GM18502 (cell line): ENCODE measurements at regions not wholly inside any gene's neighbourhood (a gene's known extent, or its start where the extent isn't known, plus 50 kb on each side); places are given as distances from the start of the nearest gene placed in this dataset.

Experiments used
- ATAC-seq: cut with Tn5 transposase; IDR thresholded peaks from one replicate; pipeline ENCODE4 v1.9.1; 2021; ENCODE audit warnings: mild to moderate bottlenecking; ENCODE audit not compliant: unreplicated experiment, poor library complexity

DNA sequence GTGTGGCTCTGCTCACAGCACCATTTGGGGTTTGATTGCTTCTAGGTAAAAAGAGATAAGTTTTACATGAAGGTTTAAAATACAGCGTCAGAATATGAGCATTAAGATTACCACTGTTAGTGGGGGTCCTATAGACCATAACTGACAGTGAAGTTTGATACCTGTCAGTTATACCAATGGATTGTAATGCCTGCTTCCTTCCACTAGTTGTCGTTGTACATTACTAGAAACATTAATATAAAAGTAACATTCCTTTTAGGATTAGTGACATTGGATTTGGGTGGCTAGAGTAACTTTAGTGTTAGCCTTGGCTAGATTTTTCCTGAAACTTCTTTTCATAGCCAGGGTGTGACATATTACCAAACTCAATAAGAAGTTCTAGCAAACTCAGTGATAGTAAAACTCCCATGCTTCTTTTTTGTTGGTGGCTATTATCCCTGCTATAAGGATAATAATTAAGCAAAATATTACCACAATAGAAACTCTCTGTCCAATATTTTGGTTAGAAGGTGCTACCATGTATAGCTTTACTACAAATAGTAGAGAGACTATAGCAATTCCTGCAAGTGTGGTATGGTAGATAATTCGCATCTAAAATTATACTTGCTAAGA is 57.1 kb downstream of the FAM181B start:
- ATAC-seq = no peak

DNA sequence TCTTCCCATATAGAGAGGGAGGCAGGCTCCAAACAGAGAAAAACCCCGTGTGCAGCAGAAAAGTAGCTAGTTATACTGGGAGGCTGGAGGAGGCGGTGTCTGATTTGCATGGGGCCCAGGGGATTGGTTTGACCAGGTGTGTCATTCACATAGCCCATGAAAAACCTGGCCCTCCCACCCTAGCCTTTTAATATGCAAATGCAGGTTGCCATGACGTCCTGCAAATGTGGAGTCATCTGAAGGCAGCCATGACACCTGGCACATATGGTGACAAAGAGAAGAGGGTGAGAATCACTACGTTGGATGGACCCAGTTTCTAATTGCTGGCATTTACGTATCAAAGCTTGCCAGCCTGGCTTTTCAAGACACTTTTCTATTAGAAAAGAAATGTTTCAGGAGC is 57.8 kb downstream of the FAM181B start:
- no peak for ATAC-seq

DNA sequence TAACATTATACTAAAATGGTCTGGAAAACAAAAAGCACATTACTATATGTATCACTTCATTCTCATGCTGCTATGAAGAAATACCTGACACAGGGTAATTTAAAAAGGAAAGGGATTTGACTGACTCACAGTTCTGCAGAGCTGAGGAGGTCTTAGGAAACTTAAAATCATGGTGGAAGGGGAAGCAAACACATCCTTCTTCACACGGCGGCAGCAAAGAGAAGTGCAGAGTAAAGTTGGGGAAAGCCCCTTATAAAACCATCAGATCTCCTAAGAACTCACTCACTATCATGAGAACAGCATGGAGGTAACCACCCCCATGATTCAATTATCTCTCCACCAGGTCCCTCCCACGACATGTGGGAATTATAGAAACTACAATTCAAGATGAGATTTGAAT is 60.0 kb downstream of the FAM181B start:
- ATAC-seq = no peak

DNA sequence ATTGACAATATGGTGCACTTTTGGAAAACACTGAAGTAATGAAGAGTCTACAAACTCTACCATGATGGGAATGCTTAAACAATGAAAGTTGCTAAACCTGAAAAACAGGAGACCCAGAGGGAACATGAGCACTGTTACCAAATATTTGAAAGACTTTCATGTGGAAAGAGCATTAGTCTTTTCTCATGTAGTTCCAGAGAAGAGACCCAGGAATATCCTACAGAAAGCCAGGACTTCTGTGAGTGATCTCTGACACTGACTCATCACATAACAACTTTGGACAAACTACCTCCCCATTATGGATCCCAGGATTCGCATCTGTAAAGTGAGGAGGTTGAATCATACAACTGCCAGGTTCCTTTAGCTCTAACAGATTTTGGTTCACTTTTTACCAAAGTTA is 62.2 kb downstream of the FAM181B start:
- ATAC-seq = no peak

DNA sequence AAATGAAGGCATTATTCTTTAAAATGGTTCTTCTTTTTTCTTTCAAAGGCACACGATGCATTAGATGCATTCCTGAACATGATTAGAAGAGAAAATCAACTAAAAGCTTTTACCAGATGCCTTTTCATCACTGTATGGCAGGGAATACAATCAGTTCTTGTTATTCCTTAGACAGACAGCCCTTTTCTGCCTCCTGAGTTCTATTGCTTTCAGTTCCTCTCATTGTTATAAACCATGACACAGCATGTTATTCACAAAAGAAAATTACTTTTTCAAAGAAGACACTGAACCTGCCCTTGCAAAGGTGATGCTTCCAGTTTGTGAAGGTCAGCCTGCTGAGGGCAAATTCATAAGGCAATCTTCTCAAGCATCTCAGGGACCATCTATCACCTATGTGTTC is 70.1 kb downstream of the FAM181B start:
- ATAC-seq = no peak

DNA sequence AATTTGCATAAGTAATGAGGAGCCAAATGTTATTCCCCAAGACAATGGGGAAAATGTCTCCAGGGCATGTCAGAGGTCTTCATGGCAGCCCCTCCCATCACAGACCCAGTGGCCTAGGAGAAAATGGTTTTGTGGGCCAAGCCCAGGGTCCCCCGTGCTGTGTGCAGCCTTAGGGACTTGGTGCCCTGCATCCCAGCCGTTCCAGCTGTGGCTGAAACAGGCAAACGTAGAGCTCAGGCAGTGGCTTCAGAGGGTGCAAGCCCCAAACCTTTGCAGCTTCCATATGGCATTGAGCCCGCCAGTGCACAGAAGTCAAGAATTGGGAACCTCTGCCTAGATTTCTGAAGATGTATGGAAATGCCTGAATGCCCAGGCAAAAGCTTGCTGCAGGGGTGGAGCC is 79.9 kb downstream of the FAM181B start:
- no peak for ATAC-seq

DNA sequence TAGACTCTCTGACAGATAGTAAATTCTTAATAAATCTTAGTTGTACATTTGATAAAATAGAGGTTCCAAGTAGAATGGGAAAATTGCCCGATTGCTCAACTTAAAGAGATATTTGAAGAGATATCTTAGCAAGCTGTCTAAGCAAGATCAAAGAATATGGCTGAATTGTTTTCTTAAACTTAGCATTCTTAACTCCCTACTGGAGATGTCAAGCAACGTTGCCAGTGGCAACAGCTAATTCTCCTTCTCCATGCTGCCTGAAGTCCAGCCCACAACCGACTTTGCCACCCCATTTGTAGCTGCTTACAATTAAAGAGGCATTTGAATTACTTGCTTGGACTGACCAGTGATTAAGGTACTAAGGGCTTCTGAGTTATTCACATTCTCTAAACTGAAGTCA is 94.4 kb downstream of the FAM181B start:
- ATAC-seq = no peak

DNA sequence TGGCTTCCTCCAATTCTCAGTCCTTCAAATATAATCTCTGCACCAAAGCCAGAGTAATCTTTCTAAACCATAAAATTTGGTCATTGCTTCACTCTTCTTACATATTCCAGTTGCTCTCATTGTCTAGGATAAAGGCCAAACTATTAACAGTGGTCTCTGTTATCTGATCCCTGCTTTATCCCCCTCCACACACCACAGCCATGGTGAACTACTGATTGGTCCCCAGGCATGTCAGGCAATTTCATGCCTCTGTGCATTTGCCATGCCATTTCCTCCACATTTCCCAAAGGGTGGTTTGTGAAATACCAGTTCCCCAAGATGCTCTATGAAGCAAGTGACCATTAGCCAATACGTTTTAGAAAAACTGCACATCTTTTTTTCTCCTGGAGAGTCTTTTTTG is 97.0 kb downstream of the FAM181B start:
- ATAC-seq = no peak

DNA sequence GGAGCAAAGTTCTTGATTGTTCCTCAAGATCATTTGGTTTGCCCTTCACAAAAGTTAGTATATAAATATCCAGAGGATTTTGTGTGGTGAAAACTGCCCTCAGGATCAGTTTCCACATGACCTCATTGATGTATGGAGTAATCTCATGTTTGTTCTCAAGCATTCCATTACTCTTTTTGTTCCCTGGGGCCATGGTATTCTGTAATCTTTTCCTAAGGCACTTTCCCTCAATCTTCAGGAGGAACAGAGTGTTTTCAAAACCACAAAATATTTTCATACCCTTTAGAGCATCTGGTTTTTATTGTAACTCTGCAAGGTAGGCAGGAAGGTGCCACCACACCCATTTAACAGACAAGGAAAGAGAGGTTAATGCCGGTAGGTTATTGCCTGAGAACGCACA is 99.6 kb downstream of the FAM181B start:
- no peak for ATAC-seq

DNA sequence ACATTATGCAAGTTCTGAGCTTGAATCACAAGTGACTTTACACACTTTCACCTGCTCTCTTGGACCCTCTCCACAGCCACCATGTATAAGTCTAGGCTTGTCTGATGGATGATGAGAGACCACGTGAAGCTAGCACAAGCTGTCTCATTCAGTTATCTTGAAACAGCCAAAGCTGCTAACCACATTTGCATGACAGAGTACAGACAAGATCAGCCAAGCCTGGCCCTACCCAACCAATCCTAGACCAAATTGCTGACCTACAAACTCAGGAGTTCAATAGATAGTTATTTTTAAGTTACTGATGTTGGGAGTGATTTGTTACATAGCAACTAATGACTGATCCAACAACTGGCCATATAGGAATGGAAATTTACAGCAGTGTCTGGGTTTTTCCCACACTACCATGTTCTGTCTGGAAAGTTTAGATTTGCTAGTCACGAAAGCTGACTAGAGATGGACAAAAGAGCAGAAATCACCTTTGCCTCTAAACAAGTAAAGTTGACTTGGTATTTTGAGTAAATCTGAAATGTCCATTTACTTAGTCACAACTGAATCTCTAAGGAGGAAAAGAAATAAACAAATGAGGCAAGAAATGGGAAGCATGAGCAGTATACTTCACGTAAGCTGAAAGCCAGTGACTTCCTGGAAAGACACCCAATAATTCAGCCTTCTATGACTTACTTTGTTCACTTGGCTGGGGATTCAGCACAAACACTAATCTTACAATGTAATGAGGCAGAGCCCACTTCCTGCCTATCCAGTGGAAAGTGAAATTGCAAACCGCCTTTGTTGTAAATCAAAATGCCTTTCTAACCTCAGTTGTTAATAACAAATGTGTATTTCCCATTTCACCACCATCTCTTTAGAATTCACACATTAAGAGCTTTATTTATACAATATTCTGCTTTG is 101.7 kb downstream of the FAM181B start:
- peak; percentile 94 for ATAC-seq

DNA sequence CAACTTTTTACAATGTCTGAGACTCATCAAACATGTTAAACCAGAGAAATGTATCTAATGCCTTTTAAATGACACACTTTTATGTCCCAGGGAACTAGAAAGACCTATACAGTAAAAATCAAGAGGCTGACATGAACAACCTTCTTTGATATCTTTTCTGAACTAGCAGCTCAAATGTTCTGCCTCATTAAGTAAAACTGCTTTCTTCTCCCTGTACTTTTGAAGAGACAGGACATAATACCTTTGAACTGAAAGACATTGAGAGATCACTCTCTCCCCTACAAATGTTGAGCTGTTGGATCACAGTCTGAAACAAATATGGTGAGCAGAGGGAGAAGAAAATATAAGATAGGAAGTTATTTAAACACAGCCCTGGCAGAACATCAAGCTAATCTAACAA is 123.0 kb downstream of the FAM181B start:
- ATAC-seq = no peak

DNA sequence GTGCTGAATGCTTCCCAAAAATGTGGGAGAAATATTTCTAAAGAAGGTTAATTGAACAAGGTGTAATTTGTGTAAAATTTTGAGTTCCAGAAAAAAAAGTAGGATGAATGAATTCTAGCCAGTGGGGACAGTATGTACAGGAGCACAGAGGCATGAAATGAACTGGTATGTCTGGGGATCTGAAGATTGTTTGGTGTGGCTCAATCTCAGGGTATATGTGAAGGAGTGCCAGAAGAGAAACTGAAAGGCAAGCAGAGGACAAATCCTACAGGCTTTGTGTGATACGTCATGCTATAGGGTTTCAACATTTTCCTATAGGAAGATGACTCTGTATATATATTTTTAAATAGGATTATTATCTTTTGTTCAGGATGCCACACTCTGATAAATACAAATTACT is 126.9 kb downstream of the FAM181B start:
- no peak for ATAC-seq

DNA sequence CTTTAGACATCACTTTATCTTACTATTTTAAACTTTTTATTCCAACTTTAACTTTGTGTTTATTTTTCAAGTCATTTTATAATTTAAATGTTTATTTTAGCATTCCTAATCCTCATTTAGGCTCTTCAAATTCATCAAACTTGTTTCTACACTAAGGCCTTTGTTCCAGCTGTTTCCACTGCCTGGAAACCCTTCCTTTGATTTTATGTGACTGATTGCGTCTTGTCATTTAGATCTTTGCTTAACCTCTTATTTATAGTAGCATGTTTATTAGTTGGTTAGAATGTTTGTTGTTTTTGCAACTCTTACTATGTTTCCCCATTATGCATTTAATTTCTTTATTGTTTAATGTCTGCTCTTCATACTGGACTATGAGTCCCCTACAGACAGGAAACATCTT is 132.0 kb downstream of the FAM181B start:
- ATAC-seq = no peak

DNA sequence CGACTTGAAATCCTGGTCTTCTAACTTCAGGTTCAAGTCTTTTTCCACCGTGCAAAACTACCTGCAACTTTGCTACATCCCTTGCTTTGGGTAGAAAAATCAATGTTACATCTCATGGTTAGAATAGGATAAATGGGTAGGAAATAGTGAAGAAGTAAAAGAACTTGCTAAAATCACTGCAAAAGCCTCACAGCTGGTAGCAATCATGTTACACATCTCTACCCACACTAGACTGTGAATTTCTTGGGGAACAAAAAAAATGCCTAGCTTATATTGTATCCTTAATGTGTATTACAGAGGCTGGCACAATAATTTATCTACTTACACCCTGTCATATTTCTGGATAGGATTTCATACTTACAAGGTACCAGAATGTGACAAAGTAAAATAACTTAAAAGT is 133.8 kb downstream of the FAM181B start:
- no peak for ATAC-seq

DNA sequence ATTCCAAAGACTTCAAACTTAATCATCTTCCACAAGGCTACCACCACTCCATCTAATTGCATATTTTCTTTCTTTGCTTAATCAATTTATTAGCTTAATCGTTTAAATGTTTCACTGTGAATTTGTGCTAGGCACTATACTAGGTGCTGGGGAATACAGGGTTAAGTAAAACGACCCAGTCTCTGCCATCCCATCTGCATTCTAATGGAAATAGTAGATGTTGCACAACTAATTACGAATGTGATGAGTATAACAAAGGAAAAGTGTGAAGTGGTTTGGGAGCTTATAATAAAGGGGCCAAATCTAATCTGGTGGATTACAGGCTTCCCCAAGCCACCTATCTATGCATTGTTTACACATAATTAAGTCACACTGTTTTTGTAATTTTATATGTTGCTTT is 147.1 kb downstream of the FAM181B start:
- no peak for ATAC-seq

DNA sequence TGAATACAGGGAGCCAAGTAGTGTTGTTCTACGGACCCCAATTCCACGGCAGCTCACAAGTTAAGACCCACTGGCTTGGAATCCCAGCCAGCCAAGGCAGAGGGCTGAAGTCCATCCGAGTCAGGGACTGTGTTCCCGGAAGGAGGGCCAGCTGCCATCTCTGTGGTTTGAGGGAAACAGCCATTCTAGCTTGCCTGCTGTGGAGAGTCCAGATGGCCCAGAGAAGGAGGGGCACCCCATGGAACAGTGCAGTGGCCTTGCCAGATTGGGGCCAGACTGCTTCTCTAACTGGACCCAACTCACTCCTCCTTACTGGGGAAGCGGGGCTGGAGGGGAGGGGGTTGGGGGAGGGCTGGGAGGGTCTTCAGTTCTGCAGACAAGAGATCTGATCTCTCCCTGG is 156.4 kb downstream of the FAM181B start:
- no peak for ATAC-seq

DNA sequence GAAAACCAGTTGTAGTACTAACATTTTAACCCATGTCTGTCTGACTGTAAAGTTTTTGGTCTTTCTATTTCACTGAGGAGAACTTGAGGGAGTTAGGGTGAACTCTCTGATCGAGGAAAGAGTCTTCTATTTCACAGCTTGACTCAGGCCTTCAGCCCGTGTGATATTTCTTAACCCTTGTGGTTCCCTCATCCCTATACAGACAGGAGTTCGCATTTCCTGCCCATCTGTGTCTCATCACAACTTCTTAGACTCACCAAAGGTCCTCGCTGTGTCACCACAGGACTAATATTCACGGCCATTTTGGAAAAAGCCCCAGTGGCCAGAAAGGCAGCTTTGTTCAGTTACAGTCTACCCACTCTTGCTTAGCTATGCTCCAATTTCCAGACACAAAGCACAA is 172.8 kb downstream of the FAM181B start:
- no peak for ATAC-seq

DNA sequence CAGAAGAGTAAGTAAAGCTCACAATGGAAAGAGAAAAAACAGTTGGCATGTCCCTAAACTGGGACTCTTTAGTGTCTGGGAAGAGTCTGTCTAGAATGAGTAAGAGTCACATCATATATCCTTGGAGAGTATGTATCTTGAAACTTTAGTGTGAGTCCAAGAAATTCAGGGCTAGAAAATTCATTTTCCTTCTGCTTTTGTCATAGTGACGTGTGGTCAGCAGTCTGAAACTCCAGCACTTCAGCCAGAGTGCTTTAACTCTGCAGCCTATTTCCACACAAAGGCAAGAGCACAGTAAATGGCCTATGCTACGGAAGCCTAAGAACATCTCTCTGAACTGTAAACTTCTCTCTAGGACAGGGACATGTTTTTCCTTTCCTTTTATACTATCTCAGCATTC is 174.1 kb downstream of the FAM181B start:
- ATAC-seq = no peak

DNA sequence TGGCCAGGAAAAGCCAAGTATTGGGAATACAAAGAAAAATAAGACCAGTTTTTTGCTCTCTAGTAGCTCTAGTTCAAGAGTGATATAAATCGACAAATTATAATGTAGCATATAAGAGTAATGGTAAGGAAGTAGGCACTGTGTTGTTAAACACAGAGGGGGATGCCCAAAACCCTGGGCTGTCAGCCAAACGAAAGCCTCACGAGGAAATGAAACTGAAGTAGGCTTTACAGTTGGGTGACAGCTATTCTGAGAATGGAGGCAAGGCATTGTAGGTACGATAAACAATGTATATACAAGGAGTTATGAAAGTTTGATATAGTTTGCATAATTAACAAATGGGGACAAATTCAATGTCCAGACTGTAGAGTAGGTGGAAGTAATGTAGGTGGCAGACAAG is 176.4 kb downstream of the FAM181B start:
- ATAC-seq = peak; percentile 99

DNA sequence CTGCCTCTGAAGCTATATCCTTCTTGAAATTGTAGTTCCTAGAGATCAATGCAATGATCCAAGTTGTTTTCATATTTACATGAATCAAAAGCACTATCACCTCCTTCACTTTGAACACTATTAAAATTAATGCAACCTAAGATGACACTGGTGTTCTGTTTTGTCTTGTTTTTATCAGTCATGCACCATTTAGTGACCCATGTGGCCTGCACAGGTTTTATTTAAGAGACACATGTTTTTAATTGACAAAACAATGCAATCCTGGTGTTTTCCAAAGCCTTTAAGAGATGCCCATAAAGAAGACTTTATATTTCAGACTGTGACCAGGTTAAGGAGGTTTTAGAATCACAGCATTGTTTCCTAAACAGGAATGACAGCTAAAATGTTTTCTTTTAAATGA is 177.5 kb downstream of the FAM181B start:
- no peak for ATAC-seq

DNA sequence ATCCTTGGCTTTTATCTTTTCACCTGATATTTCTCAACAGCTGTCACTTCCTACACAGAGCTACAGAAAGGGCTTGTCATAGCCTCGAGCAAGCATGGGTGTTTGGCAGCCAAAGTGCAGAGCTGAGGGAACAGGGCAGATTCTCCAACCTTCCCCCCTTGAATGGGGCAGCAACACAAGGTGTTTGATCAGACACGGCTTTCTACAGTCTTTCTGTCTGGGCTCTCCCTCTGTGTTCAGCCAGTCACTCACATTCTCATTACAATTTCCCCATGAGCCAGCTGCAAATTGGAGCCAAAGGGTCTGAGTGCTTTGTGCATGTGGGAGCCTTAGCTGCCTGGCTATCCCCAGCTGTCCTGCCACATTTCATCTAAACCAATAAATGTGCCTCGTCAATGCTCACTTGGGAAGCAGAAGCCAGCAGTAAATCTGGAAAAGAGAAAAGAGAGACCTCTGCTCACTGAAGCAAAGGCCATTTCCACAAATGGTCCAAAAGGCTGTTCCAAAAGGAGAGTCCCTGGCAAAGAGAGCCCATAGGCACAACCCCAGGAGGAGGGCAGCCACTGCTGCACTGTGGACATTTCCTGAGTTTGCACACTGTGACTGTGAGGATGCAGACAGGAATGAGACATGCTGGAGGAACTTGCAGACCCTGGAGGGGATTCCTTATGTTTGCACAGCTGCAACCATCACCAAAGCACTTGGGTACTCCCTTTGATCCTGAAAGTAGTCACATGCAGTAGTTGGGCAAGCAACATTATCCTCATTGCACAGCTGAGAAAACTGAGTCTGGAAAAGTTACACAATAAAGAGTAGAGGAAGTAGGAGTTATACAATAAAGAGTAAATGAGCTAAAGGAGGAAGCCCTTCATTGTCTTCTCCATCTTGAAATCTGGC is 186.8 kb downstream of the FAM181B start:
- no peak for ATAC-seq
